WTC11 (cell line): ENCODE measurements at regions not wholly inside any gene's neighbourhood (a gene's known extent, or its start where the extent isn't known, plus 50 kb on each side); places are given as distances from the start of the nearest gene placed in this dataset.

Experiments
- ATAC-seq: fragments of 200-7000 bp; cut with Tn5 transposase; 2 replicates; pipeline ENCODE4 v1.10.0; 2021; ENCODE audit warnings: mild to moderate bottlenecking, moderate library complexity
- CTCF ChIA-PET: fragments of 300-600 bp; sonication (Branson Sonifier 250); formaldehyde crosslinking; loops from one replicate; lab custom pipeline; 2021; ENCODE audit warnings: antibody characterized with exemption; lab: Charles Lee
- POLR2A ChIA-PET: fragments of 350-600 bp; sonication (Branson Sonifier 250); formaldehyde crosslinking; loops from one replicate; lab custom pipeline; 2021; ENCODE audit warnings: antibody characterized with exemption; lab: Charles Lee
- DNase-seq: peaks from one replicate; pipeline ENCODE4 v3.0.0; 2021; ENCODE audit warnings: low spot score
- H3K27ac Mint-ChIP-seq: 2 replicates; pipeline ENCODE4 v1.8.0; 2021; ENCODE audit warnings: mixed read lengths
- H3K27me3 Mint-ChIP-seq: 2 replicates; pipeline ENCODE4 v1.8.0; 2021; ENCODE audit warnings: low read depth, mild to moderate bottlenecking, moderate library complexity, mixed read lengths
- H3K36me3 Mint-ChIP-seq: 2 replicates; pipeline ENCODE4 v1.8.0; 2021; ENCODE audit warnings: mixed read lengths
- H3K4me1 Mint-ChIP-seq: 2 replicates; pipeline ENCODE4 v1.8.0; 2022; ENCODE audit warnings: mixed read lengths
- H3K4me3 Mint-ChIP-seq: 2 replicates; pipeline ENCODE4 v1.8.0; 2021; ENCODE audit warnings: mild to moderate bottlenecking, moderate library complexity, mixed read lengths
- H3K9me3 Mint-ChIP-seq: 2 replicates; pipeline ENCODE4 v1.8.0; 2021; ENCODE audit warnings: mixed read lengths
- ATF1 ChIP-seq: sonication (generic); formaldehyde crosslinking; IDR thresholded peaks from 2 replicates; pipeline ENCODE4 v1.8.1; 2023; ENCODE audit warnings: mild to moderate bottlenecking, moderate library complexity, missing genetic modification reagents
- CREM ChIP-seq: sonication (generic); formaldehyde crosslinking; IDR thresholded peaks from 2 replicates; pipeline ENCODE4 v1.8.1; 2022; ENCODE audit warnings: mild to moderate bottlenecking, missing genetic modification reagents, moderate library complexity
- EMX1 ChIP-seq: fragments of 250-450 bp; sonication (Bioruptor Pico); IDR thresholded peaks from 2 replicates; pipeline ENCODE4 v1.8.0; 2021; ENCODE audit warnings: mild to moderate bottlenecking
- FOXJ3 ChIP-seq: sonication (generic); formaldehyde crosslinking; IDR thresholded peaks from 2 replicates; pipeline ENCODE4 v1.9.0; 2021; ENCODE audit warnings: missing genetic modification reagents, mild to moderate bottlenecking, borderline replicate concordance
- FOXK1 ChIP-seq: sonication (generic); formaldehyde crosslinking; IDR thresholded peaks from 2 replicates; pipeline ENCODE4 v1.8.0; 2022; ENCODE audit warnings: mild to moderate bottlenecking, moderate library complexity, missing genetic modification reagents
- FOXP1 ChIP-seq: sonication (generic); formaldehyde crosslinking; IDR thresholded peaks from 2 replicates; pipeline ENCODE4 v1.8.0; 2022; ENCODE audit warnings: missing genetic modification reagents, mild to moderate bottlenecking, moderate library complexity, borderline replicate concordance
- GRHL2 ChIP-seq: fragments of 250-450 bp; sonication (Bioruptor Pico); IDR thresholded peaks from 2 replicates; pipeline ENCODE4 v1.8.0; 2022; ENCODE audit warnings: mild to moderate bottlenecking, moderate library complexity; ENCODE audit not compliant: insufficient replicate concordance, severe bottlenecking
- NFE2L1 ChIP-seq: sonication (generic); formaldehyde crosslinking; IDR thresholded peaks from 2 replicates; pipeline ENCODE4 v1.8.1; 2023; ENCODE audit warnings: missing genetic modification reagents
- NR1H2 ChIP-seq: sonication (generic); formaldehyde crosslinking; IDR thresholded peaks from 2 replicates; pipeline ENCODE4 v1.9.0; 2021; ENCODE audit warnings: mild to moderate bottlenecking, moderate library complexity, missing genetic modification reagents
- NR3C1 ChIP-seq: sonication (generic); formaldehyde crosslinking; conservative IDR thresholded peaks from 2 replicates; pipeline ENCODE4 v1.8.1; 2023; ENCODE audit warnings: low read depth, mild to moderate bottlenecking, missing genetic modification reagents
- RORB ChIP-seq: fragments of 250-450 bp; sonication (Bioruptor Pico); IDR thresholded peaks from 2 replicates; pipeline ENCODE4 v1.9.0; 2021; ENCODE audit warnings: mild to moderate bottlenecking
- SP1 ChIP-seq: sonication (generic); formaldehyde crosslinking; conservative IDR thresholded peaks from 2 replicates; pipeline ENCODE4 v1.8.1; 2022; ENCODE audit warnings: missing genetic modification reagents
- ZNF232 ChIP-seq: sonication (generic); formaldehyde crosslinking; IDR thresholded peaks from 2 replicates; pipeline ENCODE4 v1.8.0; 2022; ENCODE audit warnings: mild to moderate bottlenecking, missing genetic modification reagents
- TF ChIP-seq, protein P1 (sequence below): sonication (generic); formaldehyde crosslinking; IDR thresholded peaks from 2 replicates; pipeline ENCODE4 v1.8.0; 2023; ENCODE audit warnings: missing genetic modification reagents
- TF ChIP-seq, protein P2 (sequence below): sonication (generic); formaldehyde crosslinking; IDR thresholded peaks from 2 replicates; pipeline ENCODE4 v1.8.0; 2022; ENCODE audit warnings: mild to moderate bottlenecking, missing genetic modification reagents
- TF ChIP-seq, protein P3 (sequence below): fragments of 250-450 bp; sonication (Bioruptor Pico); conservative IDR thresholded peaks from 2 replicates; pipeline ENCODE4 v1.9.0; 2021; ENCODE audit warnings: mild to moderate bottlenecking
- TF ChIP-seq, protein P4 (sequence below): fragments of 250-450 bp; sonication (Bioruptor Pico); IDR thresholded peaks from 2 replicates; pipeline ENCODE4 v1.9.0; 2021; ENCODE audit warnings: mild to moderate bottlenecking
- TF ChIP-seq, protein P5 (sequence below): sonication (generic); formaldehyde crosslinking; IDR thresholded peaks from 2 replicates; pipeline ENCODE4 v1.8.1; 2022; ENCODE audit warnings: low read depth, mild to moderate bottlenecking, moderate library complexity, missing genetic modification reagents, borderline replicate concordance
- TF ChIP-seq, protein P6 (sequence below): sonication (generic); formaldehyde crosslinking; IDR thresholded peaks from 2 replicates; pipeline ENCODE4 v1.8.1; 2022; ENCODE audit warnings: low read depth, missing genetic modification reagents, borderline replicate concordance

DNA sequence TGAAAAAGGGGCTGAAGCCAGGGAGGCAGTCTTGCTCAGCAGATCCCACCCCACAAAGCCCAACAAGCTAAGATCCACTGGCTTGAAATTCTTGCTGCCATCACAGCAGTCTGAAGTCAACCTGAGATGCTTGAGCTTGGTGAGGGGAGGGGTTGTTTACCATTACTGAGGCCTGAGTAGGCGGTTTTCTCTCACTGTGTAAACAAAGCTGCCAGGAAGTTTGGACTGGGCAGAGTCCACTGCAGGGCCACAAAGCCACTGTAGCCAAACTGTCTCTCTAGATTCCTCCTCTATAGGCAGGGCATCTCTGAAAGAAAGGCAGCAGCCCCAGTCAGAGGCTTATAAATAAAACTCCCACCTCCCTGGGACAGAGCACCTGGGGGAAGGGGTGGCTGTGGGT lies 746.1 kb upstream of the LRRC4C start:
- POLR2A ChIA-PET: no interaction called here

DNA sequence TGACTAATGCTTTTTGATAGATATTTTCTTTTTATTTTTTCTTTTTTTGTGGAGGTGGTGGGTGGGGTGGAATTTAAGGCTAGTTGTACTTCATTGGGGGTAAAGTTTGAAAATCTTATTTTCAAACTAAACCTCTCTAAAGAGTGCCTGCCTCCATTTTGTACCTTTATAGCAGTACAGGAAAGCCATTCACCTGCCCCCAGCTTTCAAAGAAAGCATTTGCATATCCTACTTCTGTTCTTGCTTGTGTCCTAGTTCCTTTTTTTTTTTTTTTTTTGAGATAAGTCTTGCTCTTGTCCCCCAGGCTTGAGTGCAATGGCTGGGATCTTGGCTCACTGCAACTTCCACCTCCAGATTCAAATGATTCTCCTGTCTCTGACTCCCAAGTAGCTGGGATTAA lies 766.2 kb upstream of the LRRC4C start:
- Mint-ChIP-seq H3K27me3 (no peaks in the 10 kb centered on the region), H3K36me3 (0 out of 2 replicates have a peak, but pooled peaks cover 3% of the 10 kb centered on the region), H3K4me3 (no peak overlapping the region), H3K27ac (no peak overlapping the region), H3K9me3 (peaks cover 8% of the 10 kb centered on the region), H3K4me1 (peaks cover 7% of the 10 kb centered on the region)
- ChIA-PET POLR2A (no interaction called here), CTCF (no interaction called here)
- DNase-seq: no peak
- ATAC-seq: no peak
- no peak for TF ChIP-seq ATF1 (CRISPR knock-in tag)
- TF ChIP-seq ZNF232 (CRISPR knock-in tag): no peak
- TF ChIP-seq RORB (CRISPR knock-in tag): no peak
- no peak for TF ChIP-seq NR3C1 (CRISPR knock-in tag)
- TF ChIP-seq, protein P1, sequence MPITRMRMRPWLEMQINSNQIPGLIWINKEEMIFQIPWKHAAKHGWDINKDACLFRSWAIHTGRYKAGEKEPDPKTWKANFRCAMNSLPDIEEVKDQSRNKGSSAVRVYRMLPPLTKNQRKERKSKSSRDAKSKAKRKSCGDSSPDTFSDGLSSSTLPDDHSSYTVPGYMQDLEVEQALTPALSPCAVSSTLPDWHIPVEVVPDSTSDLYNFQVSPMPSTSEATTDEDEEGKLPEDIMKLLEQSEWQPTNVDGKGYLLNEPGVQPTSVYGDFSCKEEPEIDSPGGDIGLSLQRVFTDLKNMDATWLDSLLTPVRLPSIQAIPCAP: no peak
- no peak for TF ChIP-seq CREM (CRISPR knock-in tag)
- no peak for TF ChIP-seq SP1
- no peak for TF ChIP-seq FOXK1 (CRISPR knock-in tag)
- no peak for TF ChIP-seq FOXP1
- TF ChIP-seq, protein P2, sequence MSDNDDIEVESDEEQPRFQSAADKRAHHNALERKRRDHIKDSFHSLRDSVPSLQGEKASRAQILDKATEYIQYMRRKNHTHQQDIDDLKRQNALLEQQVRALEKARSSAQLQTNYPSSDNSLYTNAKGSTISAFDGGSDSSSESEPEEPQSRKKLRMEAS (CRISPR knock-in tag): no peak
- no peak for TF ChIP-seq NR1H2 (CRISPR knock-in tag)
- TF ChIP-seq, protein P3, sequence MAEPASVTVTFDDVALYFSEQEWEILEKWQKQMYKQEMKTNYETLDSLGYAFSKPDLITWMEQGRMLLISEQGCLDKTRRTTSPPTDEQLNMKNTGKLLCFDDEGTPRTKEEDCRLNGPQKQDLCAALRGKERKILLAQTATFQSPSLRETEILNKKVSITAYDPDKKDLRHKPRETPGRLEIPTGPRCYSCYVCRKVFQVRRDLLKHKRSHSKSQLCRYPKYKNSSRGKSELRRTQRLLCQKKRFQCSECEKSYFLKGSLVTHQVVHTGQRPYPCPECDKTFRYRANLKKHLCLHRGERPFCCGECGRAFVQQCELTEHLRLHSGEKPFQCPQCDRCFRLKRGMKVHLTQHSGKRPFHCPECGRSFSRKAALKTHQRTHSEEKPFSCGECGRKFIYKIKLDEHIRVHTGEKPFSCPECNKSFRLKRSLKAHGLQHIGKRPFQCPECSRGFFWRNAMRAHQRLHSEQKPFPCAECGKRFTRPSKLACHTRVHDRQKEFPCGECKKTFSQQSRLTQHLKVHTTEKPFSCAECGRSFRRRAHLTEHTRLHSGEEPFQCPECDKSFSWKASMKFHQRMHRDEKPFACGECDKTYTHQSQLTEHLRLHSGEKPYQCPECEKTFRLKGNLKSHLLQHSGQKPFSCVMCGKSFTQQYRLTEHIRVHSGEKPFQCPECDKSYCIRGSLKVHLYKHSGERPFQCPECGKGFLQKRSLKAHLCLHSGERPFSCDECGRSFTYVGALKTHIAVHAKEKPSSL (CRISPR knock-in tag): no peak
- TF ChIP-seq, protein P4, sequence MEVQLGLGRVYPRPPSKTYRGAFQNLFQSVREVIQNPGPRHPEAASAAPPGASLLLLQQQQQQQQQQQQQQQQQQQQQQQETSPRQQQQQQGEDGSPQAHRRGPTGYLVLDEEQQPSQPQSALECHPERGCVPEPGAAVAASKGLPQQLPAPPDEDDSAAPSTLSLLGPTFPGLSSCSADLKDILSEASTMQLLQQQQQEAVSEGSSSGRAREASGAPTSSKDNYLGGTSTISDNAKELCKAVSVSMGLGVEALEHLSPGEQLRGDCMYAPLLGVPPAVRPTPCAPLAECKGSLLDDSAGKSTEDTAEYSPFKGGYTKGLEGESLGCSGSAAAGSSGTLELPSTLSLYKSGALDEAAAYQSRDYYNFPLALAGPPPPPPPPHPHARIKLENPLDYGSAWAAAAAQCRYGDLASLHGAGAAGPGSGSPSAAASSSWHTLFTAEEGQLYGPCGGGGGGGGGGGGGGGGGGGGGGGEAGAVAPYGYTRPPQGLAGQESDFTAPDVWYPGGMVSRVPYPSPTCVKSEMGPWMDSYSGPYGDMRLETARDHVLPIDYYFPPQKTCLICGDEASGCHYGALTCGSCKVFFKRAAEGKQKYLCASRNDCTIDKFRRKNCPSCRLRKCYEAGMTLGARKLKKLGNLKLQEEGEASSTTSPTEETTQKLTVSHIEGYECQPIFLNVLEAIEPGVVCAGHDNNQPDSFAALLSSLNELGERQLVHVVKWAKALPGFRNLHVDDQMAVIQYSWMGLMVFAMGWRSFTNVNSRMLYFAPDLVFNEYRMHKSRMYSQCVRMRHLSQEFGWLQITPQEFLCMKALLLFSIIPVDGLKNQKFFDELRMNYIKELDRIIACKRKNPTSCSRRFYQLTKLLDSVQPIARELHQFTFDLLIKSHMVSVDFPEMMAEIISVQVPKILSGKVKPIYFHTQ (CRISPR knock-in tag): no peak

More for the DNA sequence above, 746.1 kb upstream of the LRRC4C start:
- CTCF ChIA-PET: no interaction called here
- DNase-seq (no peak), ATAC-seq (no peak; the same call in 1 of the 2 replicates)
- Mint-ChIP-seq H3K9me3 (peaks cover 58% of the 10 kb centered on the region), H3K4me1 (no peaks in the 10 kb centered on the region), H3K4me3 (no peak overlapping the region), H3K27ac (no peak overlapping the region), H3K36me3 (peaks cover 8% of the 10 kb centered on the region), H3K27me3 (no peaks in the 10 kb centered on the region)
- TF ChIP-seq, protein P5, sequence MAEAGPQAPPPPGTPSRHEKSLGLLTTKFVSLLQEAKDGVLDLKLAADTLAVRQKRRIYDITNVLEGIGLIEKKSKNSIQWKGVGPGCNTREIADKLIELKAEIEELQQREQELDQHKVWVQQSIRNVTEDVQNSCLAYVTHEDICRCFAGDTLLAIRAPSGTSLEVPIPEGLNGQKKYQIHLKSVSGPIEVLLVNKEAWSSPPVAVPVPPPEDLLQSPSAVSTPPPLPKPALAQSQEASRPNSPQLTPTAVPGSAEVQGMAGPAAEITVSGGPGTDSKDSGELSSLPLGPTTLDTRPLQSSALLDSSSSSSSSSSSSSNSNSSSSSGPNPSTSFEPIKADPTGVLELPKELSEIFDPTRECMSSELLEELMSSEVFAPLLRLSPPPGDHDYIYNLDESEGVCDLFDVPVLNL (CRISPR knock-in tag): no peak
- TF ChIP-seq, protein P6, sequence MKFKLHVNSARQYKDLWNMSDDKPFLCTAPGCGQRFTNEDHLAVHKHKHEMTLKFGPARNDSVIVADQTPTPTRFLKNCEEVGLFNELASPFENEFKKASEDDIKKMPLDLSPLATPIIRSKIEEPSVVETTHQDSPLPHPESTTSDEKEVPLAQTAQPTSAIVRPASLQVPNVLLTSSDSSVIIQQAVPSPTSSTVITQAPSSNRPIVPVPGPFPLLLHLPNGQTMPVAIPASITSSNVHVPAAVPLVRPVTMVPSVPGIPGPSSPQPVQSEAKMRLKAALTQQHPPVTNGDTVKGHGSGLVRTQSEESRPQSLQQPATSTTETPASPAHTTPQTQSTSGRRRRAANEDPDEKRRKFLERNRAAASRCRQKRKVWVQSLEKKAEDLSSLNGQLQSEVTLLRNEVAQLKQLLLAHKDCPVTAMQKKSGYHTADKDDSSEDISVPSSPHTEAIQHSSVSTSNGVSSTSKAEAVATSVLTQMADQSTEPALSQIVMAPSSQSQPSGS (CRISPR knock-in tag): no peak
- no peak for TF ChIP-seq CREM (CRISPR knock-in tag)
- no peak for TF ChIP-seq EMX1 (CRISPR knock-in tag)
- TF ChIP-seq GRHL2 (CRISPR knock-in tag): no peak
- TF ChIP-seq NFE2L1: no peak
- TF ChIP-seq FOXJ3 (CRISPR knock-in tag): no peak
